HG02840 (cell line): ENCODE measurements at regions not wholly inside any gene's neighbourhood (a gene's known extent, or its start where the extent isn't known, plus 50 kb on each side); places are given as distances from the start of the nearest gene placed in this dataset.

Source experiments
- ATAC-seq: cut with Tn5 transposase; IDR thresholded peaks from one replicate; pipeline ENCODE4 v1.9.1; 2021; ENCODE audit warnings: mild to moderate bottlenecking, moderate library complexity, moderate number of reproducible peaks; ENCODE audit not compliant: unreplicated experiment, low FRiP score

DNA sequence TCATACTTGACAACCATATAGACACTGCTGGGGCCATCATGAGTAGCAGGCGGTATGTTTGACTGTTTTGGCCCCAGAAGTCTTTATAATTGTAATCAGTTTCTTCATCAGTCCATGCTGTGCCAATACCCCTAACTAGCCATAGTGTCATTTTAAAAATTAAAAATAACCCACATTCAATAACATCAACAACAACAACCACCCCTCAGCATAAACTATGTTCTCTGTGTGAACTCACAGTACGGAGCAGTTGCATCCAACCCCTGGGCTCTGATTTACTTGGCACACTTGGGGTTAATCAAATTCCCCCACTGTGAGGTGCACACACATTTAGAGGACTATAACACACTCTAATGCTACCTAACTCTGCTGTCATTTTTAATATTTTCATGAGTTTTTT is 553.7 kb downstream of the USP25 start:
- no peak for ATAC-seq

GRCh38 chr21:16285605-16286126 is 555.9 kb downstream of the USP25 start:
- ATAC-seq, result no peak

GRCh38 chr21:16287046-16287445 is 557.3 kb downstream of the USP25 start:
- no peak for ATAC-seq

- ATAC-seq, result no peak
These were observed 561.5 kb downstream of the USP25 start for GRCh38 chr21:16291296-16291695.

GRCh38 chr21:16294128-16294527 is 564.3 kb downstream of the USP25 start:
- ATAC-seq, result no peak

- ATAC-seq, result no peak
These were observed 573.1 kb downstream of the USP25 start for GRCh38 chr21:16302851-16303282.

DNA sequence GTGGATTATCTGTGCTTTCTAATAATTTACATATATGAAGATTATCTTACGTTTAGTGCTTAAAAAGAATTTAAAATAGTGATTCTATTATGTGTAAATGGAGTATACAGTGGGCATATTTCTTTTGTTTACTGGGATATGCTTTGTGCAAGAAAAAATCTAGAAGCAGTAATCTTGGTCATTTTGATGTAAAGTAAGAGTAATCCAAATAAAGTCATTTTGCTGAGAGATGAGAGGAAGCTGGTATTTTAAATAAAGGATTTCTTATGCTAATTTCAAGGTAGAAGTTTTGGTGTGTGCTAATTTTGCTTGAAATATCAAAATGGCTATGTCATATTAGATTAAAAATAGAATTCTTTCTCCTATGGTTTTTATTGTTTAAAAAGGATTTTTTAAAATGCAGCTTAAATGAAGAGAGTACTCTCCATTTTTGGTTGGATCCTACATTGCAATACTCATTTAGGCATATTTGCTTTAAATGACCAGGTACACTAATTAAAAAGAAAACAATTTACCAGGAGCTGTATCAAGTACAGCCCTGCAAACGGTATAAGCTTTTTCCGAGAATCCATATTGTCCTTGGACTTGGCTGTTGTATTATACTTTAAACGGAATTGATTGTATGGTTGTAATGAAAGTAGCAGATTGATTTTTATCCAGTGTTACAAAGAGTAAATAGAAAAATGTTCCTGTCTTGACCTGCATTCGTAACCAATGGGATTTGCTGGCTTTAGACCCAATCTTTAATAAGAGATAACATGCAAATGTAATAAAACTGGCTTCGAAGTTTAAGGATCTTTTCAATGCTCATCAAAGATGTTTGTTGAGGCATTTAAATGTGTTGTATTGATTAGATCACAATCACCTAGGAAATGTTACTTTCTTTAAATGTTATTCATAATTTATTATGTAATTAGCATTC is 574.7 kb downstream of the USP25 start:
- ATAC-seq, result no peak

DNA sequence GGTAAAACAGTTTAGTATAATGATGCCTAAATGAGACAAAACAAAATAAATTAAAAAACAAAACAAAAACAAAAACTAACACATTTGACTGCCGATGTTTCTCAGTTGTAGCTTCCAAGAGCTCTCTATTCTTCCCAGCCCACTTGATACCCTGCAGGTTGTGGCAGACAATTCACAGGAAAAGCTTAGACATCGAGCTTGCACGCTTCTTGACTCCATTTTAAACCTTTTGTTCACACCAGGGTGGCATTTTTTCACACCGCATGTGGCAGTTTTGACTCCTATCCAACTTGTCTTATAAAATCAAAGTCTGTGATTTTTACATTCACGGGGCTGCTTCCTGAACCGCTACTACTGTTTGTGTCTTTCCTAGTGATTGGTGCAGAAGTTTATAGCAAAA is 575.9 kb downstream of the USP25 start:
- ATAC-seq, result no peak

DNA sequence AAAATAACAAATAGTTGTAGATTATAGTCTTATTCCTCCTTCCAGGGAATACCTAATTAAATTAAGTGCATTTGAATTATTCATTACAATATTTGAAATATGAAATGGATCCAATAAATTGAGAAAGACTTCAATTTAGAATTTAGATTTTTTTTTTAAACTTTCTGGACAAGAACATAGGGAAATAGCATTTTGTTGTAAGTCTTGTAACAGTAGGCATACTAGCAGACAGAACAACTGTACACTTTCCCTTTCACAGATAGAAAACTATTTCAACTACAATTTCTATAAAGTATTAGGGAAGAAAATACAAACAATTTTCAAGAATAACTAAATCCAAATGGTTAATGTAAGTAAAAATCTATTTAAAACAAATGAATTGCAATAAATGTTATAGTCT is 577.5 kb downstream of the USP25 start:
- ATAC-seq, result no peak

DNA sequence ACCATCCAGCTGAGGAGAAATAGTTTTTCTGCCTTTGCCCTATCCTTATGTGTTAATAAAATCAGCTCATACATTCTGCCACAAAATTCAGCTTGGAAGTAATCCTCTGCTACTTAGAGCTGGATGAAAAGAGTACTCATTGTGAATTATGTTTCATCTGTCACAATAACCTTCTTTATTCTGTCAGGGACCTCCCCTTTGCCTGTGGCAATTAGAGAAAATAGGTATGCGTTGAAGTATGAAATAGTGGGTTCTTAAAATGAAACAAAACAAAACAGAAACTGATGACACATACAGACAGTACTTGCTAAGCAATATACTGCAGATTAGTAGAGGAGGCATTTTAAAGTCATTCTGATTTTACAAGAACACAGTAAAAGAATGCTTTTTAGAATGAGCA is 578.5 kb downstream of the USP25 start:
- no peak for ATAC-seq

DNA sequence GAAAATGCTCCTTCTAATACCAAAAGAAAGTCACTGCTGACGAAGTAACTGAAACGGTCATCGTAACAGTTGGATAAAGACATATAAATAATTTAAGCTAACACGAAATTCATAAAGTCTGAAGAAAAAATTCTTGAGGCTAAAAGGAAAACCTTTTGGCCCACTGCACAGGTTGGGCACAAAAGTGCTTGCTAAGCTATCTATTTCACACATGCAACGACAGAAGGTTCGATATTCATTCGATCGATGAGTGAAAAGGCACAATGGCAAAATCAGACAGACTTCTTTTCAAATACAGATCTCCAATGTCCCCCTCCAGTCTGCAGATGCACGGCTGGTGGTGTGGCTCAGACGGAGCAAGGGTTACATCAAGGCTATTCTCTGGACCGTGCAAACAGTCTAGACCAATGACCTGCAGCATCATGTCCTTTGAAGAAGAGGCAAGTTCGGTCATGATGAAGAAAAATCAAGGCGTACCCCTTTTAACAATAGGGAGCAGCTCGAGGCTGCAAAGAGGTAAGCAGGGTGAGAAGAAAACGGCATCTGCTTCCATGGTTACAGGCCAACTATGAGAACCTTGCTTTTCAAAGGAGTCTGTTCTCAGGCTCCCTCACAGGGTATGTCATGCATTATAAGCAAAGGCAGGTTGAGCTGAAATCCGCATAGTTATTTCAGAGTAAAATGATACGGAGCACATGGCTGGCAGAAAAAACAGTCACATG is 579.6 kb downstream of the USP25 start:
- ATAC-seq, result no peak

GRCh38 chr21:16310176-16310575 is 580.4 kb downstream of the USP25 start:
- ATAC-seq, result no peak

DNA sequence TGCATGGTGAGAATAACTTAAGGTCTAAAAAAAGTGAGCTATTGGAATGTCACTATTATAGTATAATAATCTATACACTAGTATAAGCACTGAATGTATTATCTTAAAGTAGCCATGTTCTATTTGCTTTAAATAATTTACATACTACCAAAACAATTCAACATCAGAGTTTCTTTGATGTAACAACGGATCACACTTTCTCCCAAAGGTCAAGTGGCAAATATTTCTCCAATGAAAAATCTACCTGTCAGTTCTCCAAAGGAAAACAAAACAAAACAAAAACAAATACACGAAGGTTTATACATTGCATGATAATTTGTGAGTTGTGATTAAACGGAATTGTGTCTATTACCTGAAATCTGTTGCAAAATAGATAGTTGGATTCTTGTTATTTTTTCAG is 581.4 kb downstream of the USP25 start:
- ATAC-seq, result no peak

DNA sequence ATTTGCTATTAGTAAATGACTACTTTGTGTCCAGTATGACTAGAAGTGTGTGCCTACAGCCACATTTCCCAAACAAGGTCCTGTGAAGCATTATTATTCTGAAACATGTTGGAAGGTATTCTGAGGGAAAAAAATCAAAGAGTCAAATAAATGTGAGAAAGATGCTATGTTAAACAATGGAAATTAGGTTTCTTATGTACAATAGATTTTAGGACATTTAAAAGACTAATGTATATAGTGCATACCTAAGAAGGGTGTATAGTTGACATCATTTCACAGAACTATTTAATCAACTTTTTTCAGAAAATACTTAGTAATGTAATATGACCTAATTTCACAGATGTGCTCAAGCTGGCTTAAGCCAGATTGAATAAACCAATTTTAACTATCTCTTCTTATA is 582.5 kb downstream of the USP25 start:
- ATAC-seq, result no peak

- ATAC-seq, result no peak
These were observed 585.4 kb downstream of the USP25 start for GRCh38 chr21:16315223-16315622.

GRCh38 chr21:16318651-16319300 is 589.0 kb downstream of the USP25 start:
- no peak for ATAC-seq

- no peak for ATAC-seq
These were observed 590.3 kb downstream of the USP25 start for GRCh38 chr21:16320110-16320509.

DNA sequence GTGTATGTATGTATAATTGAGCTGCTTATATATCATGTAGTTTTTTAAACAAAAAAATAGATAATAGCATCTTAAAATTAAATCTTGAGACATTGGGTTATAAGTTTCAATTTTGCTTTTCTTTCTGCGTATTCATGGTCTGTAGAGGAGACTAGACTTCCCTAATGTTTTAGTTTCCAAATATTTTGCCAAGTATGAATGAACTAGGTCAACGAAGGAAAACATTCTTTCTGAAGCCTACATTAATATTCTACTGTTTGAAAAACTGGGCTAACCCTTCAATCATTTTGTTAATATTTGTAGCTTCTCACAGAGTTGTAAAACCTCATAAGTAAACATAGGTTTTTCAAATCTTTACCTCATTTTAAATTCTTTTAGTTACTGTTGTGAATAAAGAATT is 592.7 kb downstream of the USP25 start:
- ATAC-seq, result no peak

- ATAC-seq, result no peak
These were observed 593.8 kb downstream of the USP25 start for GRCh38 chr21:16323596-16323995.

- no peak for ATAC-seq
These were observed 594.8 kb downstream of the USP25 start for GRCh38 chr21:16324630-16325029.
